HepG2 (cell line): ENCODE measurements at regions not wholly inside any gene's neighbourhood (a gene's known extent, or its start where the extent isn't known, plus 50 kb on each side); places are given as distances from the start of the nearest gene placed in this dataset.
A peak's percentile ranks its signal among the peaks of the same experiment; 100 is the strongest.

Experiments used
- ARNT ChIP-seq: fragments of 450-650 bp; IDR thresholded peaks from 2 replicates; pipeline ENCODE4 v1.6.1; 2017
- JUNB ChIP-seq: sonication (generic); formaldehyde crosslinking; IDR thresholded peaks from 2 replicates; pipeline ENCODE4 v1.8.0; 2022; ENCODE audit warnings: missing genetic modification reagents, mild to moderate bottlenecking, borderline replicate concordance
- RARG ChIP-seq: sonication (generic); formaldehyde crosslinking; IDR thresholded peaks from 2 replicates; pipeline ENCODE4 v1.4.0; 2020; ENCODE audit warnings: low read depth, mild to moderate bottlenecking, missing genetic modification reagents
- SMYD3 ChIP-seq: sonication (generic); formaldehyde crosslinking; IDR thresholded peaks from 2 replicates; pipeline ENCODE4 v1.8.1; 2023; ENCODE audit warnings: mild to moderate bottlenecking, missing genetic modification reagents
- ZFP1 ChIP-seq: IDR thresholded peaks from 2 replicates; pipeline ENCODE4 v1.6.1; 2016
- ZNF703 ChIP-seq: sonication (generic); formaldehyde crosslinking; IDR thresholded peaks from 2 replicates; pipeline ENCODE4 v1.5.1; 2020; ENCODE audit warnings: missing genetic modification reagents, mild to moderate bottlenecking, moderate library complexity, borderline replicate concordance
- ZNF782 ChIP-seq: sonication (generic); formaldehyde crosslinking; IDR thresholded peaks from 2 replicates; pipeline ENCODE4 v1.4.0; 2020; ENCODE audit warnings: missing genetic modification reagents, mild to moderate bottlenecking, borderline replicate concordance
- ZNF816 ChIP-seq: sonication (generic); formaldehyde crosslinking; IDR thresholded peaks from 2 replicates; pipeline ENCODE4 v1.8.0; 2022; ENCODE audit warnings: missing genetic modification reagents, mild to moderate bottlenecking, borderline replicate concordance
- ZSCAN29 ChIP-seq: sonication (generic); formaldehyde crosslinking; conservative IDR thresholded peaks from 2 replicates; pipeline ENCODE4 v1.4.0; 2020; ENCODE audit warnings: mild to moderate bottlenecking, missing genetic modification reagents
- TF ChIP-seq, protein P1 (sequence below): sonication (generic); formaldehyde crosslinking; IDR thresholded peaks from 2 replicates; pipeline ENCODE4 v1.4.0; 2020; ENCODE audit warnings: mild to moderate bottlenecking, missing genetic modification reagents, borderline replicate concordance
- TF ChIP-seq, protein P2 (sequence below): IDR thresholded peaks from 2 replicates; pipeline ENCODE4 v1.6.1; 2016; ENCODE audit warnings: low read depth, control low read depth
- TF ChIP-seq, protein P3 (sequence below): sonication (generic); formaldehyde crosslinking; IDR thresholded peaks from 2 replicates; pipeline ENCODE4 v1.4.0; 2020; ENCODE audit warnings: missing genetic modification reagents
- TF ChIP-seq, protein P4 (sequence below): sonication (generic); formaldehyde crosslinking; IDR thresholded peaks from 2 replicates; pipeline ENCODE4 v1.4.0; 2020; ENCODE audit warnings: missing genetic modification reagents, borderline replicate concordance
- TF ChIP-seq, protein P5 (sequence below): sonication (generic); formaldehyde crosslinking; IDR thresholded peaks from 2 replicates; pipeline ENCODE4 v1.8.0; 2022; ENCODE audit warnings: mild to moderate bottlenecking, missing genetic modification reagents, moderate library complexity

DNA sequence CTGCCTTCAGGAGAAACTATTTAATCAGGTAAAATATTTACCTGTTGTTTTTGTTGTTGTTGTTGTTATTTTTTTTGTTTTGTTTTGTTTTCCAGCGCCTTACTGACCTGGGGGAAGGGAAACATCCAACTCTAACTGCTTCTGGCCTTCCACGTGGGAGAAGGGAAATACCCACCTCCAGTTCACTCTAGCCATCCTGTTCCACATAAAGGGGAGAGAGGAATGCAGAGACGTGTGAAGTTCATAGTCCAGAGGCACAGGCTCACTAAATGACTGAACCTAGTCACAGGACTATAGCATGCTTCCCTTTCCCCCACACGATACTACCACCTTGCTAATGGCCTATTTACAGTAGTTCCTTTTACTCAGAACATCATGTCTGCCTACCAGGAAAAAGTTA, 72.4 kb upstream of the VSTM5 start (continued):
- TF ChIP-seq, protein P1, sequence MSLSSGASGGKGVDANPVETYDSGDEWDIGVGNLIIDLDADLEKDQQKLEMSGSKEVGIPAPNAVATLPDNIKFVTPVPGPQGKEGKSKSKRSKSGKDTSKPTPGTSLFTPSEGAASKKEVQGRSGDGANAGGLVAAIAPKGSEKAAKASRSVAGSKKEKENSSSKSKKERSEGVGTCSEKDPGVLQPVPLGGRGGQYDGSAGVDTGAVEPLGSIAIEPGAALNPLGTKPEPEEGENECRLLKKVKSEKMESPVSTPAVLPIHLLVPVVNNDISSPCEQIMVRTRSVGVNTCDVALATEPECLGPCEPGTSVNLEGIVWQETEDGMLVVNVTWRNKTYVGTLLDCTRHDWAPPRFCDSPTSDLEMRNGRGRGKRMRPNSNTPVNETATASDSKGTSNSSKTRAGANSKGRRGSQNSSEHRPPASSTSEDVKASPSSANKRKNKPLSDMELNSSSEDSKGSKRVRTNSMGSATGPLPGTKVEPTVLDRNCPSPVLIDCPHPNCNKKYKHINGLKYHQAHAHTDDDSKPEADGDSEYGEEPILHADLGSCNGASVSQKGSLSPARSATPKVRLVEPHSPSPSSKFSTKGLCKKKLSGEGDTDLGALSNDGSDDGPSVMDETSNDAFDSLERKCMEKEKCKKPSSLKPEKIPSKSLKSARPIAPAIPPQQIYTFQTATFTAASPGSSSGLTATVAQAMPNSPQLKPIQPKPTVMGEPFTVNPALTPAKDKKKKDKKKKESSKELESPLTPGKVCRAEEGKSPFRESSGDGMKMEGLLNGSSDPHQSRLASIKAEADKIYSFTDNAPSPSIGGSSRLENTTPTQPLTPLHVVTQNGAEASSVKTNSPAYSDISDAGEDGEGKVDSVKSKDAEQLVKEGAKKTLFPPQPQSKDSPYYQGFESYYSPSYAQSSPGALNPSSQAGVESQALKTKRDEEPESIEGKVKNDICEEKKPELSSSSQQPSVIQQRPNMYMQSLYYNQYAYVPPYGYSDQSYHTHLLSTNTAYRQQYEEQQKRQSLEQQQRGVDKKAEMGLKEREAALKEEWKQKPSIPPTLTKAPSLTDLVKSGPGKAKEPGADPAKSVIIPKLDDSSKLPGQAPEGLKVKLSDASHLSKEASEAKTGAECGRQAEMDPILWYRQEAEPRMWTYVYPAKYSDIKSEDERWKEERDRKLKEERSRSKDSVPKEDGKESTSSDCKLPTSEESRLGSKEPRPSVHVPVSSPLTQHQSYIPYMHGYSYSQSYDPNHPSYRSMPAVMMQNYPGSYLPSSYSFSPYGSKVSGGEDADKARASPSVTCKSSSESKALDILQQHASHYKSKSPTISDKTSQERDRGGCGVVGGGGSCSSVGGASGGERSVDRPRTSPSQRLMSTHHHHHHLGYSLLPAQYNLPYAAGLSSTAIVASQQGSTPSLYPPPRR (CRISPR knock-in tag): no peak
- TF ChIP-seq RARG (CRISPR knock-in tag) (no peak), ZSCAN29 (CRISPR knock-in tag) (no peak), JUNB (CRISPR knock-in tag) (no peak), ZNF703 (no peak), ZFP1 (no peak), SMYD3 (CRISPR knock-in tag) (no peak), ARNT (no peak), ZNF782 (no peak), ZNF816 (0 out of 2 replicates have a peak, but pooled peaks have one; percentile 23)
- TF ChIP-seq, protein P2, sequence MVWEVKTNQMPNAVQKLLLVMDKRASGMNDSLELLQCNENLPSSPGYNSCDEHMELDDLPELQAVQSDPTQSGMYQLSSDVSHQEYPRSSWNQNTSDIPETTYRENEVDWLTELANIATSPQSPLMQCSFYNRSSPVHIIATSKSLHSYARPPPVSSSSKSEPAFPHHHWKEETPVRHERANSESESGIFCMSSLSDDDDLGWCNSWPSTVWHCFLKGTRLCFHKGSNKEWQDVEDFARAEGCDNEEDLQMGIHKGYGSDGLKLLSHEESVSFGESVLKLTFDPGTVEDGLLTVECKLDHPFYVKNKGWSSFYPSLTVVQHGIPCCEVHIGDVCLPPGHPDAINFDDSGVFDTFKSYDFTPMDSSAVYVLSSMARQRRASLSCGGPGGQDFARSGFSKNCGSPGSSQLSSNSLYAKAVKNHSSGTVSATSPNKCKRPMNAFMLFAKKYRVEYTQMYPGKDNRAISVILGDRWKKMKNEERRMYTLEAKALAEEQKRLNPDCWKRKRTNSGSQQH (CRISPR knock-in tag): no peak
- TF ChIP-seq, protein P3, sequence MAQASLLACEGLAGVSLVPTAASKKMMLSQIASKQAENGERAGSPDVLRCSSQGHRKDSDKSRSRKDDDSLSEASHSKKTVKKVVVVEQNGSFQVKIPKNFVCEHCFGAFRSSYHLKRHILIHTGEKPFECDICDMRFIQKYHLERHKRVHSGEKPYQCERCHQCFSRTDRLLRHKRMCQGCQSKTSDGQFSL (CRISPR knock-in tag): no peak
- TF ChIP-seq, protein P4, sequence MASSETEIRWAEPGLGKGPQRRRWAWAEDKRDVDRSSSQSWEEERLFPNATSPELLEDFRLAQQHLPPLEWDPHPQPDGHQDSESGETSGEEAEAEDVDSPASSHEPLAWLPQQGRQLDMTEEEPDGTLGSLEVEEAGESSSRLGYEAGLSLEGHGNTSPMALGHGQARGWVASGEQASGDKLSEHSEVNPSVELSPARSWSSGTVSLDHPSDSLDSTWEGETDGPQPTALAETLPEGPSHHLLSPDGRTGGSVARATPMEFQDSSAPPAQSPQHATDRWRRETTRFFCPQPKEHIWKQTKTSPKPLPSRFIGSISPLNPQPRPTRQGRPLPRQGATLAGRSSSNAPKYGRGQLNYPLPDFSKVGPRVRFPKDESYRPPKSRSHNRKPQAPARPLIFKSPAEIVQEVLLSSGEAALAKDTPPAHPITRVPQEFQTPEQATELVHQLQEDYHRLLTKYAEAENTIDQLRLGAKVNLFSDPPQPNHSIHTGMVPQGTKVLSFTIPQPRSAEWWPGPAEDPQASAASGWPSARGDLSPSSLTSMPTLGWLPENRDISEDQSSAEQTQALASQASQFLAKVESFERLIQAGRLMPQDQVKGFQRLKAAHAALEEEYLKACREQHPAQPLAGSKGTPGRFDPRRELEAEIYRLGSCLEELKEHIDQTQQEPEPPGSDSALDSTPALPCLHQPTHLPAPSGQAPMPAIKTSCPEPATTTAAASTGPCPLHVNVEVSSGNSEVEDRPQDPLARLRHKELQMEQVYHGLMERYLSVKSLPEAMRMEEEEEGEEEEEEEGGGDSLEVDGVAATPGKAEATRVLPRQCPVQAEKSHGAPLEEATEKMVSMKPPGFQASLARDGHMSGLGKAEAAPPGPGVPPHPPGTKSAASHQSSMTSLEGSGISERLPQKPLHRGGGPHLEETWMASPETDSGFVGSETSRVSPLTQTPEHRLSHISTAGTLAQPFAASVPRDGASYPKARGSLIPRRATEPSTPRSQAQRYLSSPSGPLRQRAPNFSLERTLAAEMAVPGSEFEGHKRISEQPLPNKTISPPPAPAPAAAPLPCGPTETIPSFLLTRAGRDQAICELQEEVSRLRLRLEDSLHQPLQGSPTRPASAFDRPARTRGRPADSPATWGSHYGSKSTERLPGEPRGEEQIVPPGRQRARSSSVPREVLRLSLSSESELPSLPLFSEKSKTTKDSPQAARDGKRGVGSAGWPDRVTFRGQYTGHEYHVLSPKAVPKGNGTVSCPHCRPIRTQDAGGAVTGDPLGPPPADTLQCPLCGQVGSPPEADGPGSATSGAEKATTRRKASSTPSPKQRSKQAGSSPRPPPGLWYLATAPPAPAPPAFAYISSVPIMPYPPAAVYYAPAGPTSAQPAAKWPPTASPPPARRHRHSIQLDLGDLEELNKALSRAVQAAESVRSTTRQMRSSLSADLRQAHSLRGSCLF (CRISPR knock-in tag): no peak
- TF ChIP-seq, protein P5, sequence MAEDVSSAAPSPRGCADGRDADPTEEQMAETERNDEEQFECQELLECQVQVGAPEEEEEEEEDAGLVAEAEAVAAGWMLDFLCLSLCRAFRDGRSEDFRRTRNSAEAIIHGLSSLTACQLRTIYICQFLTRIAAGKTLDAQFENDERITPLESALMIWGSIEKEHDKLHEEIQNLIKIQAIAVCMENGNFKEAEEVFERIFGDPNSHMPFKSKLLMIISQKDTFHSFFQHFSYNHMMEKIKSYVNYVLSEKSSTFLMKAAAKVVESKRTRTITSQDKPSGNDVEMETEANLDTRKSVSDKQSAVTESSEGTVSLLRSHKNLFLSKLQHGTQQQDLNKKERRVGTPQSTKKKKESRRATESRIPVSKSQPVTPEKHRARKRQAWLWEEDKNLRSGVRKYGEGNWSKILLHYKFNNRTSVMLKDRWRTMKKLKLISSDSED (CRISPR knock-in tag): no peak
